GM18498 (cell line): ENCODE measurements at regions not wholly inside any gene's neighbourhood (a gene's known extent, or its start where the extent isn't known, plus 50 kb on each side); places are given as distances from the start of the nearest gene placed in this dataset.

Experiments used
- ATAC-seq: cut with Tn5 transposase; IDR thresholded peaks from one replicate; pipeline ENCODE4 v1.9.1; 2021; ENCODE audit warnings: mild to moderate bottlenecking, moderate library complexity; ENCODE audit not compliant: unreplicated experiment

- ATAC-seq = no peak
Observed at GRCh38 chr11:103850419-103851165, 185.8 kb upstream of the DDI1 start.

GRCh38 chr11:103851166-103851651, 185.2 kb upstream of the DDI1 start:
- no peak for ATAC-seq
